ENCODE measurements at regions not wholly inside any gene's neighbourhood (a gene's known extent, or its start where the extent isn't known, plus 50 kb on each side); places are given as distances from the start of the nearest gene placed in this dataset.
"Not testable (repeated sequence)": the region's sequence is repeated elsewhere in the genome, so short reads cannot be mapped to it uniquely, and the experiment has no call there.

DNA sequence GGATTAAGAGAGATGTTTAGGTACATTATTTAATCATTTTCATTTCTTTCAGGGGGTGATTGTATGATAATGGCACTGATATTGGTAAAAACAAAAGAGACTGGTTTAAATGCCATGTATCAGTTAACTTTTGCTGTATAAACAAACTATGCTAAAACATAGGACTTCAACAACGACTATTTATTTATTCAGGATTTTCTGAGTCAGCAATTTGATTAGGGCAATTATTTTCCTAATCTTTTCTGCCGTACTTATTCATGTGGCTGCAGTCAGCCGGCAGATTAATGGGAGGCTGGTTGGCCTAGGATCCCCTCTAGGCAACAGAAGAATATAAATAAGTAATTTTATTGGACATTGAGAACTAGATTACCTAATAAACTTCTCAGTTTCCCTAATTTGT is 661.7 kb upstream of the RAG2 start:
- H3K27me3 ChIP-seq (replicated peaks; ENCODE audit: control insufficient read depth, insufficient read depth, low read length), result no peaks in the 10 kb centered on the region
- TF ChIP-seq, protein P1, sequence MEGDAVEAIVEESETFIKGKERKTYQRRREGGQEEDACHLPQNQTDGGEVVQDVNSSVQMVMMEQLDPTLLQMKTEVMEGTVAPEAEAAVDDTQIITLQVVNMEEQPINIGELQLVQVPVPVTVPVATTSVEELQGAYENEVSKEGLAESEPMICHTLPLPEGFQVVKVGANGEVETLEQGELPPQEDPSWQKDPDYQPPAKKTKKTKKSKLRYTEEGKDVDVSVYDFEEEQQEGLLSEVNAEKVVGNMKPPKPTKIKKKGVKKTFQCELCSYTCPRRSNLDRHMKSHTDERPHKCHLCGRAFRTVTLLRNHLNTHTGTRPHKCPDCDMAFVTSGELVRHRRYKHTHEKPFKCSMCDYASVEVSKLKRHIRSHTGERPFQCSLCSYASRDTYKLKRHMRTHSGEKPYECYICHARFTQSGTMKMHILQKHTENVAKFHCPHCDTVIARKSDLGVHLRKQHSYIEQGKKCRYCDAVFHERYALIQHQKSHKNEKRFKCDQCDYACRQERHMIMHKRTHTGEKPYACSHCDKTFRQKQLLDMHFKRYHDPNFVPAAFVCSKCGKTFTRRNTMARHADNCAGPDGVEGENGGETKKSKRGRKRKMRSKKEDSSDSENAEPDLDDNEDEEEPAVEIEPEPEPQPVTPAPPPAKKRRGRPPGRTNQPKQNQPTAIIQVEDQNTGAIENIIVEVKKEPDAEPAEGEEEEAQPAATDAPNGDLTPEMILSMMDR (IDR thresholded peaks at IDR 0.05; ENCODE audit: insufficient read depth, low read length, poor library complexity, severe bottlenecking), result no peak
- DNase-seq (ENCODE audit: extremely low read depth, insufficient read length), result no peak
- H3K4me3 ChIP-seq (replicated peaks; ENCODE audit: low read depth, low read length), result no peak overlapping the region
- no peaks in the 10 kb centered on the region for H3K36me3 ChIP-seq (ENCODE audit: control insufficient read depth, insufficient read depth, low read length)

DNA sequence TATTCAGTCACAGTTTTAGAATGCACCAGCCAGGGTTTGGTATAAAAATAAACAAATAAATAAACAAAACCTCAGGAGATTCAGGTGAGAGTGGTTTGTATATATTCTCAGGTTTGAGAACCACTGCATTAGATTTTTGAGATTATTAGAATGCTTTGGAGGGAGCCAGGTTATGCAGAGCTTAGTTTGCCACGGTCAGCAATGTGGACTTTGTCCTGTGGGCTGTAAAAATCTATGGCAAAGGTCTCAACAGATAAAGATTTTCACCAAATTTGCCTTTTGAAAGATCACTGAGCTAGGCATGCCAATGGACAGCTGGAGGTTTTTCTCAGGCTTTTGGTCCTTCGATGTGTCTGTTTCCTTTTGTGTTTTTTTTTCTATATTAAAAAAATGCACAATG is 650.1 kb upstream of the RAG2 start:
- Histone ChIP-seq H3K27me3 (replicated peaks; ENCODE audit: control insufficient read depth, insufficient read depth, low read length) (no peaks in the 10 kb centered on the region), H3K36me3 (ENCODE audit: control insufficient read depth, insufficient read depth, low read length) (no peaks in the 10 kb centered on the region), H3K4me3 (replicated peaks; ENCODE audit: low read depth, low read length) (no peak overlapping the region)
- TF ChIP-seq, protein P1 (IDR thresholded peaks at IDR 0.05; ENCODE audit: insufficient read depth, low read length, poor library complexity, severe bottlenecking), result no peak
- DNase-seq (ENCODE audit: extremely low read depth, insufficient read length), result no peak

DNA sequence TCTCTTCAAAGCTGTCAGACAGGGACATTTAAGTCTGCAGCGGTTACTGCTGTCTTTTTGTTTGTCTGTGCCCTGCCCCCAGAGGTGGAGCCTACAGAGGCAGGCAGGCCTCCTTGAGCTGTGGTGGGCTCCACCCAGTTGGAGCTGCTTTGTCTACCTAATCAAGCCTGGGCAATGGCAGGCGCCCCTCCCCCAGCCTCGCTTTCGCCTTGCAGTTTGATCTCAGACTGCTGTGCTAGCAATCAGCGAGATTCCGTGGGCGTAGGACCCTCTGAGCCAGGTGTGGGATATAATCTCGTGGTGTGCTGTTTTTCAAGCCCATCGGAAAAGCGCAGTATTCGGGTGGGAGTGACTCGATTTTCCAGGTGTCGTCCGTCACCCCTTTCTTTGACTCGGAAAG is 648.1 kb upstream of the RAG2 start:
- H3K36me3 ChIP-seq (ENCODE audit: control insufficient read depth, insufficient read depth, low read length); H3K4me3 ChIP-seq (replicated peaks; ENCODE audit: low read depth, low read length); H3K27me3 ChIP-seq (replicated peaks; ENCODE audit: control insufficient read depth, insufficient read depth, low read length); DNase-seq (ENCODE audit: extremely low read depth, insufficient read length): not testable (repeated sequence)

DNA sequence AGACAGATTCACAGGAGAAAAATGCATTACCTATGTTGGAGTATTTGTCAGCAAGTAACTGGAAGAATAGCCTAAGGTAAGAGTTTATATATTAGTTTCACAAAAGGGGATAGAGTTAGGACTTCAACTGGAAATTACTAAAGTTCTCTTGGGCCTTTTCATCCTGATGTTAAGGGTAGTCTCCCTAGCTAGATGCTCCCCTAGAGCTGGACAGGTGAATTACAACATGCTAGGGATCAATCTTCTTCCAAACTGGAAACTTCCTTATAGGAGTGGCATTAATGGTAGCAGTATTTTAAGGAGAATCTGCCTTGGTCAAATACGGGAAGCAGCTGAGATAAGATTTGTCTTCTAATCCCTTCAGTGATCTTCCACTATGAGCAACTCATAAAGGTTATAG is 632.8 kb upstream of the RAG2 start:
- H3K27me3 ChIP-seq (replicated peaks; ENCODE audit: control insufficient read depth, insufficient read depth, low read length), result no peaks in the 10 kb centered on the region
- no peak for DNase-seq (ENCODE audit: extremely low read depth, insufficient read length)
- TF ChIP-seq, protein P1 (IDR thresholded peaks at IDR 0.05; ENCODE audit: insufficient read depth, low read length, poor library complexity, severe bottlenecking), result no peak
- H3K4me3 ChIP-seq (replicated peaks; ENCODE audit: low read depth, low read length), result no peak overlapping the region
- no peaks in the 10 kb centered on the region for H3K36me3 ChIP-seq (ENCODE audit: control insufficient read depth, insufficient read depth, low read length)

DNA sequence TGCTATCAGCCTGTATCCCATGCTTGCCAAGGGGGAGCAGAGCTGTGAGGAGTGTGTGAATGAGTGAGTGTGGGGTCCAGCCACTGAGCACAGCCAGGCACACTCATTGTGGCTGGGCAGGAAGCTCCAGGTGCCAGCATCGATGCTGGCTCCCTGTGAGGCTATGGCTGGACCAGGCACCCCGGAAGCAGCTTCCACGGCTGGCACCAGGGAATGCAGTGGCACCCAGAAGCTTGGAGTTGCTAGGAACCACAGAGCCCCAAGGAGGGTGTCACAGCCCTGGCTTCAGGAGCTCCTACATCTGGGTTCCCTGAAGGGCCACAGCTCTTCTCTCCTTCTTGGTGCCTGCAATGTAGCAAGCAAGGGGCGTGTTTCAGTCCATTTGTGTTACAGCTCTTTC is 625.9 kb upstream of the RAG2 start:
- no peaks in the 10 kb centered on the region for H3K36me3 ChIP-seq (ENCODE audit: control insufficient read depth, insufficient read depth, low read length)
- no peak for DNase-seq (ENCODE audit: extremely low read depth, insufficient read length)
- no peaks in the 10 kb centered on the region for H3K27me3 ChIP-seq (replicated peaks; ENCODE audit: control insufficient read depth, insufficient read depth, low read length)
- TF ChIP-seq, protein P1 (IDR thresholded peaks at IDR 0.05; ENCODE audit: insufficient read depth, low read length, poor library complexity, severe bottlenecking), result no peak
- H3K4me3 ChIP-seq (replicated peaks; ENCODE audit: low read depth, low read length), result no peak overlapping the region

DNA sequence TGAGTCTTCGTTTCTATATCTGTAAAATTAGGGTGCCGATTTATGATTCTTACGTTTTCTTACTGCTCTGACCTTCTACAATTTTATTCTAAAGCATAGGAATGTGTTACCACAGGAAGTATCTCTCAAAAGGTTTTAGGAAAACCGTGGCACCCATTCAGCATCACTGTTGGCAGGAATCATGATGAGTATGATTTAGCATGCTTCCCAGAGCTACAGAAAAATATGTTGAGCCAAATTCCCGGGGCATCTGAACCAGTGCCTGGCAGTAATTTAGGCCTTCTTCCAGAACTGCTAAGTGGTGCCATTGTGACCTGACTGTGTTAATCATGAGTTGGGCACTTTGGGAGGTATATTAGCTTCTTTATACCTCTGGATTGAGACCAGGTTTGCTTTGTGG is 605.0 kb upstream of the RAG2 start:
- no peaks in the 10 kb centered on the region for H3K36me3 ChIP-seq (ENCODE audit: control insufficient read depth, insufficient read depth, low read length)
- H3K4me3 ChIP-seq (replicated peaks; ENCODE audit: low read depth, low read length), result no peak overlapping the region
- TF ChIP-seq, protein P1 (IDR thresholded peaks at IDR 0.05; ENCODE audit: insufficient read depth, low read length, poor library complexity, severe bottlenecking), result no peak
- no peaks in the 10 kb centered on the region for H3K27me3 ChIP-seq (replicated peaks; ENCODE audit: control insufficient read depth, insufficient read depth, low read length)
- DNase-seq (ENCODE audit: extremely low read depth, insufficient read length), result no peak

All from GM06990 (cell line).